Femur (tissue), 1 donor: ENCODE measurements at regions not wholly inside any gene's neighbourhood (a gene's known extent, or its start where the extent isn't known, plus 50 kb on each side); places are given as distances from the start of the nearest gene placed in this dataset.
"Not testable (repeated sequence)": the region's sequence is repeated elsewhere in the genome, so short reads cannot be mapped to it uniquely, and the experiment has no call there.

Source experiments
- DNase-seq: peaks from one replicate; pipeline ENCODE4 v3.0.0-alpha.2; 2017

GRCh38 chr10:78327778-78328591 lies 294.3 kb downstream of the RPS24 start:
- peak; percentile 10 for DNase-seq

- peak; percentile 8 for DNase-seq
Observed at GRCh38 chr10:78328592-78329404, 295.1 kb downstream of the RPS24 start.

- peak; percentile 3 for DNase-seq
Observed at GRCh38 chr10:78330884-78331283, 297.2 kb downstream of the RPS24 start.

- peak; percentile 49 for DNase-seq
Observed at GRCh38 chr10:78331391-78331922, 297.8 kb downstream of the RPS24 start.

GRCh38 chr10:78332012-78332411 lies 298.3 kb downstream of the RPS24 start:
- DNase-seq = peak; percentile 23

GRCh38 chr10:78332657-78333056 lies 299.0 kb downstream of the RPS24 start:
- peak; percentile 7 for DNase-seq

- DNase-seq = peak; percentile 5
Observed at GRCh38 chr10:78333362-78334143, 299.9 kb downstream of the RPS24 start.

- DNase-seq = no peak
Observed at GRCh38 chr10:78335371-78335690, 301.7 kb downstream of the RPS24 start.

GRCh38 chr10:78335691-78336401 lies 302.2 kb downstream of the RPS24 start:
- peak; percentile 36 for DNase-seq

- DNase-seq = peak; percentile 18
Observed at GRCh38 chr10:78336402-78336791, 302.7 kb downstream of the RPS24 start.

GRCh38 chr10:78337016-78337415 lies 303.4 kb downstream of the RPS24 start:
- DNase-seq = peak; percentile 10

GRCh38 chr10:78337646-78338391 lies 304.2 kb downstream of the RPS24 start:
- peak; percentile 10 for DNase-seq

- DNase-seq = peak; percentile 2
Observed at GRCh38 chr10:78338717-78339116, 305.1 kb downstream of the RPS24 start.

GRCh38 chr10:78339251-78339650 lies 305.6 kb downstream of the RPS24 start:
- DNase-seq = peak; percentile 15

GRCh38 chr10:78341953-78342614 lies 308.4 kb downstream of the RPS24 start:
- DNase-seq = peak; percentile 7

- DNase-seq = peak; percentile 43
Observed at GRCh38 chr10:78342827-78343653, 309.4 kb downstream of the RPS24 start.

GRCh38 chr10:78344257-78344656 lies 310.6 kb downstream of the RPS24 start:
- not testable (repeated sequence) for DNase-seq

- DNase-seq = peak; percentile 13
Observed at GRCh38 chr10:78345515-78345914, 311.9 kb downstream of the RPS24 start.

- no peak for DNase-seq
Observed at GRCh38 chr10:78346721-78347120, 313.1 kb downstream of the RPS24 start.
